Mammary epithelial cell (primary cell): ENCODE measurements at regions not wholly inside any gene's neighbourhood (a gene's known extent, or its start where the extent isn't known, plus 50 kb on each side); places are given as distances from the start of the nearest gene placed in this dataset.

ENCODE experiments used
- CTCF ChIP-seq, 2 donors: IDR thresholded peaks in 1 of 2; conservative IDR thresholded peaks in 1 of 2; 2 replicates each; pipeline ENCODE4 v1.5.1; 2011 to 2012; ENCODE audit warnings: inconsistent platforms in 2 of 2, low read length in 2 of 2, mild to moderate bottlenecking in 2 of 2, control low read depth in 1 of 2, low read depth in 1 of 2; ENCODE audit not compliant: insufficient read depth in 1 of 2; ENCODE audit errors: extremely low read depth in 1 of 2
- EZH2 ChIP-seq: IDR thresholded peaks from 2 replicates; pipeline ENCODE4 v1.6.1; 2012; ENCODE audit warnings: low read length, inconsistent platforms, borderline replicate concordance

- TF ChIP-seq CTCF (conservative IDR thresholded peaks at IDR 0.05 in 1 of 2, IDR thresholded peaks at IDR 0.05 in 1 of 2; ENCODE audit: extremely low read depth in 1 of 2, insufficient read depth in 1 of 2, low read depth in 1 of 2, low read length in 2 of 2): no peak
- TF ChIP-seq EZH2: no peak
Observed at GRCh38 chr14:78070344-78070743, 99.8 kb upstream of the NRXN3 start.
